ENCODE measurements at regions not wholly inside any gene's neighbourhood (a gene's known extent, or its start where the extent isn't known, plus 50 kb on each side); places are given as distances from the start of the nearest gene placed in this dataset.
A peak's percentile ranks its signal among the peaks of the same experiment; 100 is the strongest.

DNA sequence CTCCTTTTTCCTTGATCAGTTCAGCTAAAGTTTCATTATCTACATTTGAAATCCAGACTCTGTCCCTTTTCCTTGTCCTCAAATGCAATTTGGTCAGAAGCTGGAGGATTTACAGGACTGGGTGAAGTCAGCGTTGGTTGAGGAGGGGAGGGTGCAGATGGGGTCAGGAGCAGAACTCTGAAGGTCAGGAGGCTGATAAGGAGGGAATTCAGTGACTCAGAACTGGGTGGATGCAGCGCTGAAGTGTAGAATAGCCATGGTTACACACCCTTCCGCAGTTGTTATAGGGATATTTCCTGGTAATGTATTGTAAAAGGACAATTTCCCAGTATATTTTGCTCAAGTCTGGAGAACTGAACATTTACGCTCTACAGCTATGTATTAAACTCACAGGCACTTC lies 133.1 kb upstream of the FOXA2 start:
- no peak overlapping the region for H3K4me3 ChIP-seq (ENCODE audit: low read depth, low read length)
- DNase-seq (ENCODE audit: low read depth) = no peak

DNA sequence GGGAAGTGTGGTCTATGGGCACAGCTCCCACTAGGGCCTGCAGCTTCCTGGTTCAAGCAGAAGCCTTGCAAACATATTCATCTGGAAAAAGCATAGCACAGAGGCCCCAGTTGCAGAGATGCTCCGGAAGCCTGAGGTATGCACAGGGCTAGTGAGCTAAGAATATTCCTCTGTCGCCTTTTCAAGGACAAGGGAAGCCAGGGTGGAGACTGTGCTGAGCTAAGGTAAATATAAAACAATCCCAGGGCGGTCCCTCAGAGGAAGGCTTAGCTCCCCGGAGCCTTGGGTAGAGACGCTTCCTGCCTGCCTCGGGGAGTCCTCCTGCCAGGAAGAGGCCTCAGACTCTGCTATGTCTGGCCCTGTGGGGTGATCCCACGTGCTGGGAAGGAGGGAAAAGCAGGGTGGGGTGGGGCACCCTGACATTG lies 134.8 kb upstream of the FOXA2 start:
- no peak overlapping the region for H3K4me3 ChIP-seq (ENCODE audit: low read depth, low read length)
- TF ChIP-seq, protein P1, sequence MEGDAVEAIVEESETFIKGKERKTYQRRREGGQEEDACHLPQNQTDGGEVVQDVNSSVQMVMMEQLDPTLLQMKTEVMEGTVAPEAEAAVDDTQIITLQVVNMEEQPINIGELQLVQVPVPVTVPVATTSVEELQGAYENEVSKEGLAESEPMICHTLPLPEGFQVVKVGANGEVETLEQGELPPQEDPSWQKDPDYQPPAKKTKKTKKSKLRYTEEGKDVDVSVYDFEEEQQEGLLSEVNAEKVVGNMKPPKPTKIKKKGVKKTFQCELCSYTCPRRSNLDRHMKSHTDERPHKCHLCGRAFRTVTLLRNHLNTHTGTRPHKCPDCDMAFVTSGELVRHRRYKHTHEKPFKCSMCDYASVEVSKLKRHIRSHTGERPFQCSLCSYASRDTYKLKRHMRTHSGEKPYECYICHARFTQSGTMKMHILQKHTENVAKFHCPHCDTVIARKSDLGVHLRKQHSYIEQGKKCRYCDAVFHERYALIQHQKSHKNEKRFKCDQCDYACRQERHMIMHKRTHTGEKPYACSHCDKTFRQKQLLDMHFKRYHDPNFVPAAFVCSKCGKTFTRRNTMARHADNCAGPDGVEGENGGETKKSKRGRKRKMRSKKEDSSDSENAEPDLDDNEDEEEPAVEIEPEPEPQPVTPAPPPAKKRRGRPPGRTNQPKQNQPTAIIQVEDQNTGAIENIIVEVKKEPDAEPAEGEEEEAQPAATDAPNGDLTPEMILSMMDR (IDR thresholded peaks at IDR 0.05; ENCODE audit: insufficient read depth, low read depth, low read length, missing control alignments) = no peak
- no peak for DNase-seq (ENCODE audit: low read depth)

More for the DNA sequence above, 133.1 kb upstream of the FOXA2 start:
- TF ChIP-seq, protein P1 (IDR thresholded peaks at IDR 0.05; ENCODE audit: insufficient read depth, low read depth, low read length, missing control alignments) = no peak

DNA sequence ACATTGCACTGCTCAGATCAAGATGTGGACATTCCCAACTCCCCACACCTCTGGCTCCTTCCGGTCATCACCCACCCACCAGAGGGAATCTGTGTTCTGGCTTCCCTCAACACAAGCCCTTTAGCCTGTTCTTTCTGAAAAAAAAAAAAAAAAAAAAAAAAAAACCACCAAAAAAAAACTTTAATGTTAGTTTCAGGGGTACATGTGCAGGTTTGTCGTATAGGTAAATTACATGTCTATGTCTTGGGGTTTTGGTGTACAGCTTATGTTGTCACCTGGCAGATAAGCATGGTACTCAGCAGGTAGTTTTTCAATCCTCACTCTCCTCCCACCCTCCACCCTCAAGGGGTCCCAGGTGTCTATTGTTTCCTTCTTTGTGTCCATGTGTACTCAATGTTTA lies 135.8 kb upstream of the FOXA2 start:
- TF ChIP-seq, protein P1 (IDR thresholded peaks at IDR 0.05; ENCODE audit: insufficient read depth, low read depth, low read length, missing control alignments) = no peak
- H3K4me3 ChIP-seq (ENCODE audit: low read depth, low read length) = no peak overlapping the region
- DNase-seq (ENCODE audit: low read depth) = no peak

DNA sequence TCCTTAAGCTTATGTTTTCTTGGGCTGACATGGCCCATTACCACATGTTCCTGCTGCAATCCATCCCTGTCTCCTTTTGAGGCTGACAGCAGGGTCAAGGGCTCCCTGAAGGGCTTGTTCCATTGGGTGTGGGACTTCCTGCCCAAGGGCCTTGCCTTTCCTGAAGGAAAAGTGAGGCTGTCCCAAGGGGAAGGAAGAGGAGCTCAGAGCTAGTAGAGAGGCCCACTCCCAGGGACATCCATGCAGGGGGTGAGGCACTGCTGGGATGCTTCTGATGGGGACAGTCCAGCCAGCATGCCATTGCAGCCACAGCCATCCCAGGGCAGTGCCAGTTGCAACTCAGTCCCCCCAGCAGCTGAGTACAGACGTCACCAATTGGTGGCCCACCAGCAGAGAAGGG lies 138.4 kb upstream of the FOXA2 start:
- no peak for DNase-seq (ENCODE audit: low read depth)
- no peak overlapping the region for H3K4me3 ChIP-seq (ENCODE audit: low read depth, low read length)
- TF ChIP-seq, protein P1 (IDR thresholded peaks at IDR 0.05; ENCODE audit: insufficient read depth, low read depth, low read length, missing control alignments) = no peak

DNA sequence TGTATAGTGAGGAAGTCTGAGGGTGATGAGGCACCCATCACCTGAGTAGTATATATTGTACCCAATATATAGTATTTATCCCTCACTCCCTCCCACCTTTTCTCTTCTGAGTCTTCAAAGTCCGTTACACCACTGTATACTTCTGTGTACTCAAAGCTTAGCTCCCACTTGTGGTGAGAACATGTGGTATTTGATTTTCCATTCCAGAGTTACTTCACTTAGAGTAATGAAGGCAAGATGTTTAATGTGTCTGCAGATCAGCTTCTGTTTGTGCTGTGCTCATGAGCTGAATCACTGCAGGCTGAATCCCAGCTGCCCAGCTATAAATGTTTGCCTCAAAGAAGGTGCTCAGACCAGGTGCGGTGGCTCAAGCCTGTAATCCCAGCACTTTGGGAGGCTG lies 139.3 kb upstream of the FOXA2 start:
- no peak overlapping the region for H3K4me3 ChIP-seq (ENCODE audit: low read depth, low read length)
- DNase-seq (ENCODE audit: low read depth) = no peak
- TF ChIP-seq, protein P1 (IDR thresholded peaks at IDR 0.05; ENCODE audit: insufficient read depth, low read depth, low read length, missing control alignments) = no peak

DNA sequence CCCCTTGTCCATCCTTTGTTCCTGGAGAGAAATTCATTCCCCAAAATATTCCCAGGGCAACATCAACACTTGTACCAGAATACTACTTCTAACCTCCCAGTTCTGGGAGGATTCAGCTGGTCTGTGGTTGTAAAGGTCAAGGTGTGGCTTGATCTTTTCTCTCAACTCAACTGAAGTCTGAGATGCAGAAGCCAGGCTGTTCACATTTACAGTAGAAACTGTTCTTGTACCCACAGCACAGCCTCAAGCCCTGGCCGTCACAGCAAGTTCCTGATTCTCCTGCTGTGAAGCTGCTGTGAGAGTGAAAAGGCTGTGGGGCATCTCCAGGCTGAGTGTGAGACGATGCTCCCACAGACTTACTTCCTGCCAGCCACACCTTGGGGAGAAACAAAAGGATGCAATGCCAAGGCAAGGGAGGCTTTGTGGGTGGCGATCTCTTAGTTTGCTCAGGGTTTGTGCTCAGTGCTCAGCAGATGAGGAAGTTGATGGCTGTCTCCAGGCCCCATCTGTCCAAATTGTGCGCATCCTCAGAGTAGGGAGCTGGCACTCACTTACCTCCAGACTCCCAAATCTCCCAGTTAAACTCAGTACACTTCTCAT lies 143.9 kb upstream of the FOXA2 start:
- TF ChIP-seq, protein P1 (IDR thresholded peaks at IDR 0.05; ENCODE audit: insufficient read depth, low read depth, low read length, missing control alignments) = no peak
- DNase-seq (ENCODE audit: low read depth) = no peak
- no peak overlapping the region for H3K4me3 ChIP-seq (ENCODE audit: low read depth, low read length)

DNA sequence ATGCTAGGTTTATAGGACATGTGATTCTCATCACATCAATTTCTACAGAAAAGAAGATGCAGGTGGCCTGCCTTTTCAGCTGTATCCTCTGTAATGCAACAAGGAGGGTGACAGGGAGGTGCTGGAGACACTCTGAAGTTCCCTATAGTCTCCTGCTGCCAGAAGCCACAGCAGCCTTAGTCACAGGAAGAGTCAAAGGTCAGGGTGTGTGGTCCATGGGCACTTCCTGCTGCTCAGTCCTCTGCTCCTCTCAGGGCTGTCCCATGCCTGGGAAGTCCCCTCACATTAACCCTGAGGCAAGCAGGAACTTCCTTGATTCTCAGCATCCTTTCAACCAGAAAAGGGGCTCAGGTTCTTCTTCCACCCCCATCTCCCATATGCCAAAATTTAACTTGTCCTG lies 144.8 kb upstream of the FOXA2 start:
- peak; percentile 9 for DNase-seq (ENCODE audit: low read depth)
- H3K4me3 ChIP-seq (ENCODE audit: low read depth, low read length) = no peak overlapping the region
- TF ChIP-seq, protein P1 (IDR thresholded peaks at IDR 0.05; ENCODE audit: insufficient read depth, low read depth, low read length, missing control alignments) = no peak
